ENCODE measurements at regions not wholly inside any gene's neighbourhood (a gene's known extent, or its start where the extent isn't known, plus 50 kb on each side); places are given as distances from the start of the nearest gene placed in this dataset.

DNA sequence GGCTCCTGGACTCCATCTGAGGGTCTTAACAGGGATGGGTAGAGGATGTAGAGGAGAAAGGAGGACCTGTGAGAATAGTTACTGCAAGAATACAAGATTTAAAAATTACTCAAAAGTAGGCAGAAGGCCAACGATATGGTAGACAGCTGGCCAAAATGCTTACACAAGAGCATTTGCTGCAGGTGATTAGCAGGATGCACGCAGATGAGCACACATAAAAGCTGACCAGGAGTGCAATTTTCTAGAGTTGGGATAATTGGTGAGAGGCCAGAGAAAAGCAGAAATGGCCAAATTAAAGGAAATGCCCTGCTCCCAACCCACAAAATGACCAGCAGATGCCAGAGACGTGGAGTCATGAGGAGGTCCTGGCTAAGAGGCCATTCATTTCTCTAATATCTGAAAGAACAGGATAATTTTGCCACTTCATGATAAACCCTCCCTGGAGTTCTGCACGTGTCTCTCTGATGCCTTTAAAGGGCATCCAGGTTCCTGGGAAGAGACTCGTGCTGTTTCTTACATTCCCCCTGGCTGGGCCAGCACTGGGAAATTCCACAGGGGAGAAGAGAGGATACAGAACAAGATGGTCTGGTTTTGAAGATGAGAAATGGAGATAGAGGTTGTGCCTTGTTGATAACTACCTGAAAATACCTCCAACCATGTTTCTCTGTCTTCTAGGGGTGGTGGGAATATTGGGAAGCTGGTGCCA lies 62.3 kb upstream of the KCNA3 start:
- no peaks in the 10 kb centered on the region for H3K36me3 ChIP-seq (ENCODE audit: insufficient read depth, low read length)
- H3K27me3 ChIP-seq (ENCODE audit: insufficient read depth, low read length): no peaks in the 10 kb centered on the region
- H3F3A ChIP-seq (ENCODE audit: insufficient read depth, low read length): no peaks in the 10 kb centered on the region
- no peaks in the 10 kb centered on the region for H3K9me3 ChIP-seq (ENCODE audit: low read length)
- H3K4me3 ChIP-seq (ENCODE audit: low read depth, low read length, poor library complexity, severe bottlenecking): no peak overlapping the region
- no peaks in the 10 kb centered on the region for H3K9me2 ChIP-seq (ENCODE audit: low read depth, low read length)
- TF ChIP-seq, protein P1, sequence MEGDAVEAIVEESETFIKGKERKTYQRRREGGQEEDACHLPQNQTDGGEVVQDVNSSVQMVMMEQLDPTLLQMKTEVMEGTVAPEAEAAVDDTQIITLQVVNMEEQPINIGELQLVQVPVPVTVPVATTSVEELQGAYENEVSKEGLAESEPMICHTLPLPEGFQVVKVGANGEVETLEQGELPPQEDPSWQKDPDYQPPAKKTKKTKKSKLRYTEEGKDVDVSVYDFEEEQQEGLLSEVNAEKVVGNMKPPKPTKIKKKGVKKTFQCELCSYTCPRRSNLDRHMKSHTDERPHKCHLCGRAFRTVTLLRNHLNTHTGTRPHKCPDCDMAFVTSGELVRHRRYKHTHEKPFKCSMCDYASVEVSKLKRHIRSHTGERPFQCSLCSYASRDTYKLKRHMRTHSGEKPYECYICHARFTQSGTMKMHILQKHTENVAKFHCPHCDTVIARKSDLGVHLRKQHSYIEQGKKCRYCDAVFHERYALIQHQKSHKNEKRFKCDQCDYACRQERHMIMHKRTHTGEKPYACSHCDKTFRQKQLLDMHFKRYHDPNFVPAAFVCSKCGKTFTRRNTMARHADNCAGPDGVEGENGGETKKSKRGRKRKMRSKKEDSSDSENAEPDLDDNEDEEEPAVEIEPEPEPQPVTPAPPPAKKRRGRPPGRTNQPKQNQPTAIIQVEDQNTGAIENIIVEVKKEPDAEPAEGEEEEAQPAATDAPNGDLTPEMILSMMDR (IDR thresholded peaks at IDR 0.05; ENCODE audit: low read length): no peak
- TF ChIP-seq EZH2 (IDR thresholded peaks at IDR 0.05; ENCODE audit: borderline replicate concordance, low read length): no peak
- H3K9ac ChIP-seq (ENCODE audit: low read length): no peak overlapping the region
- no peak overlapping the region for H2AFZ ChIP-seq (ENCODE audit: low read length)
- no peaks in the 10 kb centered on the region for H4K20me1 ChIP-seq (ENCODE audit: insufficient read depth, low read length)
- H3K4me1 ChIP-seq (ENCODE audit: insufficient read depth, low read length, severe bottlenecking): no peaks in the 10 kb centered on the region
- no peak overlapping the region for H3K27ac ChIP-seq (ENCODE audit: low read depth, low read length, poor library complexity, severe bottlenecking)
- no peak overlapping the region for H3K4me2 ChIP-seq (ENCODE audit: low read length)
- no peaks in the 10 kb centered on the region for H3K79me2 ChIP-seq (ENCODE audit: insufficient read depth, low read length)

DNA sequence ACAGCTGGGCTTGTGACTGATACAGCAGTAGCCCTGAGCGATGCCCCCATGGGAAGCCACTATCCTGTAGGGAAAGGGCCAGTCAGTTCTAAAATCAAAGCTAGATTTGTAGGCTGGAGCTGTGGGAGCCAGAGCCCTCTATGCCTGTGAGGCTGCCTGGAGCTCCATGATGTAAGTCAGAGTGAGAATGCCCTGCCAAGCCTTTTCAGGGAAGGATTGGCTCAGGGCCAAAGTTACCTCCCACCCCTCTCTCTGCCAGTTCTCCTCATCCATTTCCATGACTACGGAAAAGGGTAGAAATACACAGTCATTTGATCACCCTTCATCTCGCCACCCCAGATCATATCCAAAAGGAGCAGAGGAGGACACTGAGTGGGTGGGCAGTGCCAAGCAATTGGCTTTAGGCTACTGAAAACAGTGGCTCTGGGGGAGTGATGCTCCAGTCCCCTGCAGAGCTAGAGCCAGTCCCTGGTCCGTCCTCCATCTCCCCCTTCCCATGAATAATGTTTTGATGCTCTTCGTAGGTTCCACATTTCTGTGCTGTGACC lies 59.5 kb upstream of the KCNA3 start:
- Histone ChIP-seq H3F3A (ENCODE audit: insufficient read depth, low read length) (no peaks in the 10 kb centered on the region), H2AFZ (ENCODE audit: low read length) (no peak overlapping the region)
- TF ChIP-seq EZH2 (IDR thresholded peaks at IDR 0.05; ENCODE audit: borderline replicate concordance, low read length): no peak
- TF ChIP-seq, protein P1 (IDR thresholded peaks at IDR 0.05; ENCODE audit: low read length): no peak

DNA sequence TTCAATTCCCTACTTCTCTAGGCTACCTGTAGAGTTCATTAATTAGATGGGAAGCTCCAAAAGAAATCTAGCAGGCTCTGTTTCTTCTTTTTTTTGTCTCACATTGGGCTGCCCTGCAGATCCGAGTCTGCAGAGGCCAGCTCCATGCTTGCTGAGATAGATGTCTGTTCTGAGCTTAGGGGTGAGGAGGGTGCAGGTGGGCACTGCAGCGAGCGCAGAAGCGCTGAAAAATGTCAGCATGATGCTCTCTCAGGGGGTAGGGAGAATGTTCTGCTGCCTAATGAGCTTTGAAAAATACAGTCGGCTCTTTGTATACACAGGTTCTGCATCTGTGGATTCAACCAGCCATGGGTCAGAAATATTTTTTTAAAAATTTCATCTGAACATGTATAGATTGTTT lies 56.8 kb upstream of the KCNA3 start:
- Histone ChIP-seq H3F3A (ENCODE audit: insufficient read depth, low read length) (no peaks in the 10 kb centered on the region), H3K4me1 (ENCODE audit: insufficient read depth, low read length, severe bottlenecking) (peaks cover 12% of the 10 kb centered on the region), H4K20me1 (ENCODE audit: insufficient read depth, low read length) (no peaks in the 10 kb centered on the region), H2AFZ (ENCODE audit: low read length) (no peak overlapping the region), H3K79me2 (ENCODE audit: insufficient read depth, low read length) (no peaks in the 10 kb centered on the region), H3K4me3 (ENCODE audit: low read depth, low read length, poor library complexity, severe bottlenecking) (no peak overlapping the region), H3K9ac (ENCODE audit: low read length) (no peak overlapping the region), H3K9me2 (ENCODE audit: low read depth, low read length) (no peaks in the 10 kb centered on the region), H3K4me2 (ENCODE audit: low read length) (no peak overlapping the region), H3K27ac (ENCODE audit: low read depth, low read length, poor library complexity, severe bottlenecking) (no peak overlapping the region), H3K27me3 (ENCODE audit: insufficient read depth, low read length) (no peaks in the 10 kb centered on the region), H3K36me3 (ENCODE audit: insufficient read depth, low read length) (no peaks in the 10 kb centered on the region), H3K9me3 (ENCODE audit: low read length) (no peaks in the 10 kb centered on the region)
- TF ChIP-seq, protein P1 (IDR thresholded peaks at IDR 0.05; ENCODE audit: low read length): no peak
- TF ChIP-seq EZH2 (IDR thresholded peaks at IDR 0.05; ENCODE audit: borderline replicate concordance, low read length): no peak

More for the DNA sequence above, 59.5 kb upstream of the KCNA3 start:
- no peaks in the 10 kb centered on the region for H3K79me2 ChIP-seq (ENCODE audit: insufficient read depth, low read length)
- no peaks in the 10 kb centered on the region for H3K9me3 ChIP-seq (ENCODE audit: low read length)
- H3K36me3 ChIP-seq (ENCODE audit: insufficient read depth, low read length): no peaks in the 10 kb centered on the region
- no peak overlapping the region for H3K4me2 ChIP-seq (ENCODE audit: low read length)
- no peak overlapping the region for H3K9ac ChIP-seq (ENCODE audit: low read length)
- H3K27me3 ChIP-seq (ENCODE audit: insufficient read depth, low read length): no peaks in the 10 kb centered on the region
- H4K20me1 ChIP-seq (ENCODE audit: insufficient read depth, low read length): no peaks in the 10 kb centered on the region
- H3K9me2 ChIP-seq (ENCODE audit: low read depth, low read length): no peaks in the 10 kb centered on the region
- no peaks in the 10 kb centered on the region for H3K4me1 ChIP-seq (ENCODE audit: insufficient read depth, low read length, severe bottlenecking)
- no peak overlapping the region for H3K27ac ChIP-seq (ENCODE audit: low read depth, low read length, poor library complexity, severe bottlenecking)
- H3K4me3 ChIP-seq (ENCODE audit: low read depth, low read length, poor library complexity, severe bottlenecking): no peak overlapping the region
